ENCODE measurements at regions not wholly inside any gene's neighbourhood (a gene's known extent, or its start where the extent isn't known, plus 50 kb on each side); places are given as distances from the start of the nearest gene placed in this dataset.

DNA sequence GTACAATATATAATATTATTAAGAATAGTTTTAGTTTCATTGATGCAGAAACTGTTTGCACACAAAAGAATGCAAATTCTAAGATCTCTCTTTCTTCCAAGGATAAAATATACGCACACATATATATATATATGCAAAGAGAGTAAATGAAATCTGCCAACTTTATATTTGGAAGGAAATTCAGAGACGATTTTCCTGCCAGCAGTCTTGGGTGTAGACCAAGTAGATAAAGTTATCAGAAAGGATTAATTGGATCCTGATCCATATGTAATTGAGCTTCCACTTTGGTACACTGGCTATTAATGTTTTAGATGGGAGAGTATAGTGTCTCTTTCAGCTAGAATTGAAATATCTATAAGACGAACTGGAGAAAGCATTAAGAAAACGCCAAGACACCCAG, 295.4 kb upstream of the IL12A start:
- Histone ChIP-seq H2AFZ (ENCODE audit: control insufficient read depth, low read length) (no peak overlapping the region), H3K9ac (ENCODE audit: control insufficient read depth, extremely low read depth, insufficient read depth, low read length) (no peak overlapping the region), H3K4me1 (ENCODE audit: control insufficient read depth, extremely low read depth, insufficient read depth, low read length) (no peaks in the 10 kb centered on the region), H4K20me1 (ENCODE audit: control insufficient read depth, extremely low read depth, insufficient read depth, low read length) (no peaks in the 10 kb centered on the region), H3K27ac (ENCODE audit: control insufficient read depth, insufficient read depth, low read length) (no peak overlapping the region), H3K4me2 (ENCODE audit: control insufficient read depth, extremely low read depth, insufficient read depth, low read depth, low read length) (no peak overlapping the region), H3K9me1 (ENCODE audit: control insufficient read depth, extremely low read depth, insufficient read depth, low read length) (no peaks in the 10 kb centered on the region), H3K9me3 (ENCODE audit: control insufficient read depth, low read depth, low read length) (no peaks in the 10 kb centered on the region), H3K4me3 (ENCODE audit: control insufficient read depth in 2 of 3, extremely low read depth in 1 of 3, insufficient read depth in 2 of 3, low read depth in 1 of 3, low read length in 3 of 3) (no peak overlapping the region), H3K36me3 (ENCODE audit: control insufficient read depth in 2 of 2, extremely low read depth in 1 of 2, insufficient read depth in 2 of 2, low read length in 2 of 2) (no peaks in the 10 kb centered on the region), H3K79me2 (ENCODE audit: control insufficient read depth, insufficient read depth, low read length) (no peaks in the 10 kb centered on the region), H3K27me3 (ENCODE audit: control insufficient read depth, extremely low read depth, insufficient read depth, low read length) (no peaks in the 10 kb centered on the region)
- DNase-seq (ENCODE audit: low read depth, low spot score) = no peak
- no peak for FAIRE-seq
- dilution Hi-C loops (cut with MboI; ENCODE audit: extremely low pct_ligation_motif_present, low sequenced_read_pairs) = no loop called here
- TF ChIP-seq, protein P1, sequence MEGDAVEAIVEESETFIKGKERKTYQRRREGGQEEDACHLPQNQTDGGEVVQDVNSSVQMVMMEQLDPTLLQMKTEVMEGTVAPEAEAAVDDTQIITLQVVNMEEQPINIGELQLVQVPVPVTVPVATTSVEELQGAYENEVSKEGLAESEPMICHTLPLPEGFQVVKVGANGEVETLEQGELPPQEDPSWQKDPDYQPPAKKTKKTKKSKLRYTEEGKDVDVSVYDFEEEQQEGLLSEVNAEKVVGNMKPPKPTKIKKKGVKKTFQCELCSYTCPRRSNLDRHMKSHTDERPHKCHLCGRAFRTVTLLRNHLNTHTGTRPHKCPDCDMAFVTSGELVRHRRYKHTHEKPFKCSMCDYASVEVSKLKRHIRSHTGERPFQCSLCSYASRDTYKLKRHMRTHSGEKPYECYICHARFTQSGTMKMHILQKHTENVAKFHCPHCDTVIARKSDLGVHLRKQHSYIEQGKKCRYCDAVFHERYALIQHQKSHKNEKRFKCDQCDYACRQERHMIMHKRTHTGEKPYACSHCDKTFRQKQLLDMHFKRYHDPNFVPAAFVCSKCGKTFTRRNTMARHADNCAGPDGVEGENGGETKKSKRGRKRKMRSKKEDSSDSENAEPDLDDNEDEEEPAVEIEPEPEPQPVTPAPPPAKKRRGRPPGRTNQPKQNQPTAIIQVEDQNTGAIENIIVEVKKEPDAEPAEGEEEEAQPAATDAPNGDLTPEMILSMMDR (optimal IDR thresholded peaks at IDR 0.05 in 1 of 3, IDR thresholded peaks at IDR 0.05 in 1 of 3, conservative IDR thresholded peaks at IDR 0.05 in 1 of 3; ENCODE audit: extremely low read depth in 1 of 3, insufficient read depth in 2 of 3, low read length in 3 of 3) = no peak
- no peak for TF ChIP-seq EZH2 (IDR thresholded peaks at IDR 0.05; ENCODE audit: low read length)

DNA sequence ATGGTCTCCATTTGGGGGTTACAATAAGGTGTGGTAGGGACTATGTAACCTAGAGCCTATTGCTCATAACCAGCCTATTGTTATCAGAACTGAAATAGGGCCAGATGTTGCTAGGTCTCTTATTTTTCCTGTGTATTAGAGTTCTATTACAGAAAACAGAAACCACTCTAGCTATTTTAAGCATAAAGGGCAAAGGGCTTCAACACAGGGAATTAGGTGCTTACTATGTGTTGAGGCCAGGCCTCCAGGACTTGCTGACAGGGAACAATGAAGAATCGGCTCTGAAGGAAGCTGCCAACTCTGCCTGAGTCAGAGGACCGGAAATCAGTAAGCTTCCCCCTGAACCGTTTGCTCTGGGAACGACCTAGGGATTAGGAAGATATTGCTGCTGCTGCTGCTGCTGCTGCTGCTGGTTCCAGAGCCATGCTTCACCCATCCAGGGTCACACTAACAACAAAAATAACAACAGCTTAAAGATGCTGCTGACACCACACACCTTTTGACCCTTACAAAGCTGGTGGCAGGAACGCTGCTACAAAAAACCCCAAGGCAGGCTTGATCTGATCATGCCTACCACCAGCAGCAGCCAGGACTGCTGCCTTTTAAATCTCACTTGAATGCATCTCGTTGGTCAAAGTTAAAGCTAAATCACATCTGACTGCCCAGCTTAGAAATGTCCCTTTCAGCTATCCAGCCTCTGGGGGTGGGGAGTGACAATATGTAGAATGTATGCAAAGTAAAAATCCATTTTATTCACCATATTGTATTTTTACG, 276.9 kb upstream of the IL12A start:
- Histone ChIP-seq H2AFZ (ENCODE audit: control insufficient read depth, low read length) (peak overlapping the region; percentile 60), H3K9ac (ENCODE audit: control insufficient read depth, extremely low read depth, insufficient read depth, low read length) (no peak overlapping the region), H3K36me3 (ENCODE audit: control insufficient read depth in 2 of 2, extremely low read depth in 1 of 2, insufficient read depth in 2 of 2, low read length in 2 of 2) (no peaks in the 10 kb centered on the region), H3K9me1 (ENCODE audit: control insufficient read depth, extremely low read depth, insufficient read depth, low read length) (no peaks in the 10 kb centered on the region), H3K4me3 (ENCODE audit: control insufficient read depth in 2 of 3, extremely low read depth in 1 of 3, insufficient read depth in 2 of 3, low read depth in 1 of 3, low read length in 3 of 3) (no peak overlapping the region), H3K27me3 (ENCODE audit: control insufficient read depth, extremely low read depth, insufficient read depth, low read length) (no peaks in the 10 kb centered on the region), H3K79me2 (ENCODE audit: control insufficient read depth, insufficient read depth, low read length) (no peaks in the 10 kb centered on the region), H3K4me2 (ENCODE audit: control insufficient read depth, extremely low read depth, insufficient read depth, low read depth, low read length) (peak overlapping the region; percentile 12), H3K27ac (ENCODE audit: control insufficient read depth, insufficient read depth, low read length) (peak overlapping the region; percentile 36), H3K4me1 (ENCODE audit: control insufficient read depth, extremely low read depth, insufficient read depth, low read length) (peaks cover 8% of the 10 kb centered on the region), H3K9me3 (ENCODE audit: control insufficient read depth, low read depth, low read length) (no peaks in the 10 kb centered on the region), H4K20me1 (ENCODE audit: control insufficient read depth, extremely low read depth, insufficient read depth, low read length) (no peaks in the 10 kb centered on the region)
- DNase-seq (ENCODE audit: low read depth, low spot score) (no peak), FAIRE-seq (peak; percentile 77)
- TF ChIP-seq, protein P1 (optimal IDR thresholded peaks at IDR 0.05 in 1 of 3, IDR thresholded peaks at IDR 0.05 in 1 of 3, conservative IDR thresholded peaks at IDR 0.05 in 1 of 3; ENCODE audit: extremely low read depth in 1 of 3, insufficient read depth in 2 of 3, low read length in 3 of 3) = no peak
- no peak for TF ChIP-seq EZH2 (IDR thresholded peaks at IDR 0.05; ENCODE audit: low read length)
- dilution Hi-C loops (cut with MboI; ENCODE audit: extremely low pct_ligation_motif_present, low sequenced_read_pairs) = no loop called here
